ENCODE measurements at regions not wholly inside any gene's neighbourhood (a gene's known extent, or its start where the extent isn't known, plus 50 kb on each side); places are given as distances from the start of the nearest gene placed in this dataset.

DNA sequence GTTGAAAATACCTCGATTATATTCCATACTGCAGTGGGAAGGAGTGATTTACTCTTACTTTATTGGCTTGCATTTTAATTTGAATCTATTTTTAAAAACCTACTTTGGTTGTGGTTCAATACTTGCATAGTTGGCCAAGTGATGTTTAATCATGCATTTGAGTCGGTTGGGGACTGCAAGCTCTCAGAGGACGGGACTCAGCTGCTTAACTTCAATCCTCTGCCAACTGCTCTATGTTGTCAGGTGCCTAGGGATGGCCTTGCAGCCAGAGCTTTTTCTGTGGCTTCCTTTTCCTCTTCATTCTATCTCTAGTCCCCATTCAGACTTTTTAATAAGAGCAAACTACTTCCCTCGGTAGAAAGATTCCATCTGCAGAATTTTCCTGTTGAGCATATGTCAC is 53.4 kb upstream of the KRR1 start:
- no peak for DNase-seq (ENCODE audit: low read depth in 2 of 2)

GRCh38 chr12:75564398-75564797 is 53.0 kb upstream of the KRR1 start:
- no peak for DNase-seq (ENCODE audit: low read depth in 2 of 2)

DNA sequence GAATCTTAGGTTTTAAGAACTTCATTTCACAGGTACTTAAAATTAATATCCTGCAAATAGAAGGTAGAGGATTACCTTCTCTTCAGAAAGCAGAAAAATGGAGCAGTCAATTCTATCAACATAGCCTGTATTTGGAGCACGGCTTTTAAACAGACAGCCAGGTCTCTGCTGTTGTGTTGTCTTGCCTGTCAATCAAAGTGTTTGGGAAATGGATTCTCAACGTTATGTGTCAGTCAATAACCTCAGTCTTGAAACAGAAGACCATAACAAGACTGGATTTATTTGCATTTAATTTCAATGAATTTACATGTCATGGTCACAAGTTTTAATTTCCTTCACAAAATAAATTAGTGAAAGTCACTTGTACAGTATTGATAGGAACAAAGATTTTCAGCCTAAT is 51.9 kb upstream of the KRR1 start:
- DNase-seq (ENCODE audit: low read depth in 2 of 2): no peak

DNA sequence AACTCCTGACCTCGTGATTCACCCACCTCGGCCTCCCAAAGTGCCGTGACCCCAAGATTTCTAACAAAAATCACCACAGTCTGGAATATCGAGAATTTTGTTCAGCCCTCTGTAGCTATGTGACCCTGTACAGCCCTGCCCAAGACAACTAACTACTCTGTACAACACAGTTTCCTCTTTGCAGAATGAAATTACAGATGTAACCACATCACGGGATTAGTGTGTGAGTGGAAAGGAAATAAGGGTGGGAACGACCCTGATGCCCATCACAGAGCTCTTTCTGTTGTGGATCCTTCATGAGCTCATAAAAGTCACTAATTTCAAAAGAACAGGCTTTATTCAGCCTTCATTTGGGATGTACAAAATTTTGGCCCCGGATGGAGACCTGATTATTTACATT is 50.5 kb upstream of the KRR1 start:
- DNase-seq (ENCODE audit: low read depth in 2 of 2): no peak

Measured in stimulated activated CD8-positive, alpha-beta memory T cell treated with anti-CD3 and anti-CD28 coated beads, Interleukin-7, amount 100 ng/mL, for 4 hours (primary cell).